MM.1S (cell line): ENCODE measurements at regions not wholly inside any gene's neighbourhood (a gene's known extent, or its start where the extent isn't known, plus 50 kb on each side); places are given as distances from the start of the nearest gene placed in this dataset.

Experiments used
- DNase-seq: peaks from one replicate; pipeline ENCODE4 v3.0.0-alpha.2; 2015
- H2AFZ ChIP-seq: fragments of 300-600 bp; sonication (generic); 2 replicates; pipeline ENCODE4 v1.6.0; 2016; ENCODE audit warnings: antibody characterized with exemption, low read length
- H3F3A ChIP-seq: fragments of 300-600 bp; sonication (generic); 2 replicates; pipeline ENCODE4 v1.6.1; 2016; ENCODE audit warnings: mild to moderate bottlenecking, antibody characterized with exemption, low read length, moderate library complexity, mixed read lengths; ENCODE audit not compliant: insufficient read depth
- H3K27ac ChIP-seq: fragments of 300-600 bp; sonication (generic); 2 replicates; pipeline ENCODE4 v1.5.1; 2016; ENCODE audit warnings: mild to moderate bottlenecking, low read length
- H3K27me3 ChIP-seq: fragments of 300-600 bp; sonication (generic); replicated peaks from 2 replicates; pipeline ENCODE4 v1.6.0; 2016; ENCODE audit warnings: low read length; ENCODE audit not compliant: insufficient read depth
- H3K36me3 ChIP-seq: fragments of 300-600 bp; sonication (generic); replicated peaks from 2 replicates; pipeline ENCODE4 v1.6.1; 2016; ENCODE audit warnings: mild to moderate bottlenecking, low read length, mixed read lengths; ENCODE audit not compliant: insufficient read depth
- H3K4me1 ChIP-seq: fragments of 300-600 bp; sonication (generic); 2 replicates; pipeline ENCODE4 v1.6.1; 2016; ENCODE audit warnings: low read length, mixed read lengths
- H3K4me2 ChIP-seq: fragments of 300-600 bp; sonication (generic); 2 replicates; pipeline ENCODE4 v1.6.0; 2016; ENCODE audit warnings: low read depth, low read length
- H3K4me3 ChIP-seq: fragments of 300-600 bp; sonication (generic); 2 replicates; pipeline ENCODE4 v1.5.1; 2016; ENCODE audit warnings: low read length, mixed read lengths
- H3K79me2 ChIP-seq: fragments of 300-600 bp; sonication (generic); 2 replicates; pipeline ENCODE4 v1.6.1; 2016; ENCODE audit warnings: mixed run types, low read length, mixed read lengths
- H3K9ac ChIP-seq: fragments of 300-600 bp; sonication (generic); 2 replicates; pipeline ENCODE4 v1.6.1; 2016; ENCODE audit warnings: low read length, mixed read lengths
- H3K9me2 ChIP-seq: fragments of 300-600 bp; sonication (generic); replicated peaks from 2 replicates; pipeline ENCODE4 v1.6.1; 2016; ENCODE audit warnings: mild to moderate bottlenecking, low read length, mixed read lengths; ENCODE audit not compliant: insufficient read depth
- H3K9me3 ChIP-seq: fragments of 300-600 bp; sonication (generic); replicated peaks from 2 replicates; pipeline ENCODE4 v1.6.1; 2016; ENCODE audit warnings: mild to moderate bottlenecking, low read length, mixed read lengths; ENCODE audit not compliant: insufficient read depth
- H4K20me1 ChIP-seq: fragments of 300-600 bp; sonication (generic); 2 replicates; pipeline ENCODE4 v1.6.1; 2016; ENCODE audit warnings: mild to moderate bottlenecking, low read length, moderate library complexity, mixed read lengths; ENCODE audit not compliant: insufficient read depth
- CTCF ChIP-seq: fragments of 300-600 bp; sonication (generic); IDR thresholded peaks from 2 replicates; pipeline ENCODE4 v1.5.1; 2016; ENCODE audit warnings: antibody characterized with exemption, low read length, mixed read lengths
- EZH2 ChIP-seq: fragments of 300-600 bp; sonication (generic); optimal IDR thresholded peaks from 2 replicates; pipeline ENCODE3; 2017; ENCODE audit warnings: low read depth, mild to moderate bottlenecking, antibody characterized with exemption, low read length, mixed read lengths
- EZH2phosphoT487 ChIP-seq: fragments of 300-600 bp; sonication (generic); IDR thresholded peaks from 2 replicates; pipeline ENCODE4 v1.6.1; 2018; ENCODE audit warnings: antibody characterized with exemption, low read length

GRCh38 chr15:26020871-26021270 lies 157.7 kb upstream of the ATP10A start:
- no peaks in the 10 kb centered on the region for H3F3A ChIP-seq

DNA sequence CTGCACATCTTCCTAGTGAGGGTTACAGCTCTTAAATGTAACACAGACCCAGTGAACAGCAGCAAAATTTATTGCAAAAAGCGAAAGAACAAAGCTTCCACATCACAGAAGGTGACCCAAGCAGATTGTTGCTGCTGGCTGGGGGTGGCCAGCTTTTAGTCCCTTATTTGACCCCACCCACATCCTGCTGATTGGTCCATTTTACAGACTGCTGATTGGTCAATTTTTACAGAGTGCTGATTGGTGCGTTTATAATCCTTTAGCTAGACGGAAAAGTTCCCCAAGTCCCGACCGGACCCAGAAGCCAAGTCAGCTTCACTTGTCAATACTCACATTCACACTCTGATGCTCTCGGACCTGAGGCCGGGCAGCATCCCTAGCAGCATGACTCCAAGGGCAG lies 154.5 kb upstream of the ATP10A start:
- Histone ChIP-seq H3K4me3 (no peak overlapping the region), H3K36me3 (no peaks in the 10 kb centered on the region), H3K4me1 (no peaks in the 10 kb centered on the region), H3K9me3 (no peaks in the 10 kb centered on the region), H2AFZ (no peak overlapping the region), H4K20me1 (no peaks in the 10 kb centered on the region), H3K79me2 (no peaks in the 10 kb centered on the region), H3K27ac (no peak overlapping the region), H3F3A (no peaks in the 10 kb centered on the region), H3K9ac (no peak overlapping the region), H3K4me2 (no peak overlapping the region), H3K9me2 (no peaks in the 10 kb centered on the region), H3K27me3 (no peaks in the 10 kb centered on the region)
- DNase-seq: no peak
- TF ChIP-seq EZH2phosphoT487: no peak
- TF ChIP-seq EZH2: no peak
- no peak for TF ChIP-seq CTCF

More at GRCh38 chr15:26020871-26021270, 157.7 kb upstream of the ATP10A start:
- Histone ChIP-seq H3K4me2 (no peak overlapping the region), H3K4me3 (no peak overlapping the region), H4K20me1 (no peaks in the 10 kb centered on the region), H2AFZ (no peak overlapping the region), H3K4me1 (no peaks in the 10 kb centered on the region), H3K9ac (no peak overlapping the region), H3K9me3 (no peaks in the 10 kb centered on the region), H3K36me3 (no peaks in the 10 kb centered on the region), H3K79me2 (no peaks in the 10 kb centered on the region), H3K9me2 (no peaks in the 10 kb centered on the region), H3K27ac (no peak overlapping the region), H3K27me3 (no peaks in the 10 kb centered on the region)
- TF ChIP-seq CTCF: no peak
- TF ChIP-seq EZH2: no peak
- TF ChIP-seq EZH2phosphoT487: no peak
- no peak for DNase-seq

DNA sequence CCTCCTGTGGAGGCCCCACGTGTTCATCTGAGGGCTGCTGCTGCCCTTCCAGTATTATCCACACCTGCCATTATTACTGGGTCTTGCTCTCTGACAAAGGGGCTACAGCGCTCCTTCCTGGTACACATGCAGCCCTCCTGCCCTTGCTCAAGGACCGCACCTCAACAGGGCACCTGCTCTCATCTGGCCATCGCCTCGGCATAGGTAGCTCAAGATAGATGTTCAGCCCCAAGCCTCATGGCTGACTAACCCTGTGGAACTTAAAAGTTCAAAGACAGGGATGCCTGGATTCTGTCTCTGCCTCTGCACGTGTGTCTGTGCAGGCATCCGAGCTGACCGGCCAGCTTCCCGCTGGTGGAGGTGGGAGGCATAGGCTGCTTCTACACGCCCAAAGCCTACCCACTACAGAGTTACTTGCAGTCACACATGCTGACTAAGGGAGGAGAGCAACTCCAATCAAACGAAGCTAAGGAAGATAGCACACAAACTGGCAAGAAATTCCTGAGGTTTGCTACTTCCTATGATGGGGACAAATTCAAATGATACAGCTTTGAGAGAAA lies 152.5 kb upstream of the ATP10A start:
- no peak for TF ChIP-seq CTCF
- no peak for TF ChIP-seq EZH2phosphoT487
- no peak for TF ChIP-seq EZH2
- H3K27me3 ChIP-seq: no peaks in the 10 kb centered on the region
- H4K20me1 ChIP-seq: no peaks in the 10 kb centered on the region
- H3K4me3 ChIP-seq: no peak overlapping the region
- no peaks in the 10 kb centered on the region for H3K36me3 ChIP-seq
- no peak for DNase-seq
- no peaks in the 10 kb centered on the region for H3K9me2 ChIP-seq
- no peak overlapping the region for H3K9ac ChIP-seq
- H3F3A ChIP-seq: no peaks in the 10 kb centered on the region
- no peak overlapping the region for H2AFZ ChIP-seq
- no peaks in the 10 kb centered on the region for H3K9me3 ChIP-seq
- H3K27ac ChIP-seq: no peak overlapping the region
- no peaks in the 10 kb centered on the region for H3K4me1 ChIP-seq
- H3K79me2 ChIP-seq: no peaks in the 10 kb centered on the region
- no peak overlapping the region for H3K4me2 ChIP-seq
